CD4-positive, alpha-beta memory T cell (primary cell): ENCODE measurements at regions not wholly inside any gene's neighbourhood (a gene's known extent, or its start where the extent isn't known, plus 50 kb on each side); places are given as distances from the start of the nearest gene placed in this dataset.

Experiments used
- CTCF ChIA-PET: fragments of 350-600 bp; sonication (Branson Sonifier 250); formaldehyde crosslinking; loops from one replicate; lab custom pipeline; 2021; ENCODE audit warnings: inconsistent platforms; ENCODE audit not compliant: partially characterized antibody; lab: Charles Lee
- POLR2A ChIA-PET: fragments of 350-600 bp; sonication (Branson Sonifier 250); formaldehyde crosslinking; loops from one replicate; lab custom pipeline; 2021; ENCODE audit not compliant: partially characterized antibody; lab: Charles Lee
- DNase-seq, 5 donors: peaks; one replicate each; pipeline versions ENCODE4 v3.0.0 to v3.0.0-alpha.2; 2020 to 2022; ENCODE audit warnings: mixed read lengths in 1 of 5
- H3K27ac ChIP-seq: one replicate; pipeline ENCODE4 v1.7.0; 2013; ENCODE audit warnings: low read depth, low read length
- H3K27me3 ChIP-seq: 2 replicates; pipeline ENCODE4 v1.7.0; 2013; ENCODE audit warnings: mild to moderate bottlenecking, low read length, moderate library complexity; ENCODE audit not compliant: insufficient read depth
- H3K36me3 ChIP-seq: 2 replicates; pipeline ENCODE4 v1.7.0; 2013; ENCODE audit warnings: mild to moderate bottlenecking, low read length, moderate library complexity; ENCODE audit not compliant: insufficient read depth
- H3K4me1 ChIP-seq: 2 replicates; pipeline ENCODE4 v1.7.0; 2013; ENCODE audit warnings: mild to moderate bottlenecking, low read length, moderate library complexity; ENCODE audit not compliant: insufficient read depth
- H3K4me3 ChIP-seq, 2 donors: one replicate each; pipeline ENCODE4 v1.7.0; 2013; ENCODE audit warnings: low read length in 2 of 2, mild to moderate bottlenecking in 1 of 2
- H3K9me3 ChIP-seq, 2 donors: one replicate each; pipeline ENCODE4 v1.7.0; 2013; ENCODE audit warnings: low read length in 2 of 2, control low read depth in 1 of 2; ENCODE audit not compliant: control insufficient read depth in 1 of 2
- H3K27ac Mint-ChIP-seq, 7 donors: one replicate each; pipeline ENCODE4 v1.8.0; 2020 to 2021; ENCODE audit warnings: mixed read lengths in 7 of 7, mild to moderate bottlenecking in 6 of 7, inconsistent platforms in 3 of 7, moderate library complexity in 3 of 7
- H3K27me3 Mint-ChIP-seq, 2 donors: one replicate each; pipeline ENCODE4 v1.8.0; 2020 to 2021; ENCODE audit warnings: mixed read lengths in 2 of 2
- H3K36me3 Mint-ChIP-seq, 2 donors: one replicate each; pipeline ENCODE4 v1.8.0; 2020 to 2021; ENCODE audit warnings: mixed read lengths in 2 of 2, inconsistent platforms in 1 of 2, mild to moderate bottlenecking in 1 of 2
- H3K4me1 Mint-ChIP-seq, 4 donors: one replicate each; pipeline ENCODE4 v1.8.0; 2020 to 2021; ENCODE audit warnings: mixed read lengths in 4 of 4, mild to moderate bottlenecking in 1 of 4
- H3K4me3 Mint-ChIP-seq, 8 donors: one replicate each; pipeline ENCODE4 v1.8.0; 2020 to 2021; ENCODE audit warnings: mixed read lengths in 8 of 8, mild to moderate bottlenecking in 7 of 8, moderate library complexity in 6 of 8, inconsistent platforms in 3 of 8
- H3K9me3 Mint-ChIP-seq, 8 donors: one replicate each; pipeline ENCODE4 v1.8.0; 2020 to 2021; ENCODE audit warnings: mixed read lengths in 8 of 8, mild to moderate bottlenecking in 5 of 8, inconsistent platforms in 3 of 8, moderate library complexity in 1 of 8
- intact Hi-C: fragments of 100-400 bp; cut with micrococcal nuclease; formaldehyde crosslinking; loops from one replicate; pipeline ENCODE4 v1.15.1; 2023

DNA sequence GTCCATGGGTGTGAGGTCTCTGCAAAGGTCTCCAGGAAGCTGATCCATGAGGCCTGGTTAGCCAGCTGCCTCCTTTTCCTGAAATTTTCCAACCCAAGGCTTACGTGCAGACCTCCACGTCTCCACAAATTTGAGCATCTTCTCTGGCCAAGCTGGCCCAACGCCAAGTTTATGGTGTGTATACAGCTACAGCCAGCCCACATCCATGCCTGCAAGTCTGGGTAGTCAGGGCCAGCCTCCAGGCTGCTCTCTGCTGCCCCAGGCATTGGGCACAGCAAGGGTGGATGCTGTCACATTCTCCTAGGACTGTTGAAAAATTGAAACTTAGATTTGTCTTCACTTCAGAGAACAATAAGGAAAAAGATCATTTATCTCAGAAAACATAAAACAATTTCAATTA, 525.5 kb upstream of the CHAC2 start:
- Mint-ChIP-seq H3K27me3 (peaks cover 0 to 3% of the 10 kb centered on the region in 2 donors), H3K4me1 (no peaks in the 10 kb centered on the region), H3K27ac (no peak overlapping the region), H3K9me3 (peaks cover 0 to 3% (median 0%) of the 10 kb centered on the region in 8 donors), H3K4me3 (no peak overlapping the region), H3K36me3 (no peaks in the 10 kb centered on the region)
- H3K36me3 ChIP-seq: no peaks in the 10 kb centered on the region
- CTCF ChIA-PET: no interaction called here
- no peak overlapping the region for H3K4me3 ChIP-seq
- H3K27ac ChIP-seq: no peak overlapping the region
- no peaks in the 10 kb centered on the region for H3K9me3 ChIP-seq
- no peaks in the 10 kb centered on the region for H3K27me3 ChIP-seq
- intact Hi-C loops: no loop called here
- no peak for DNase-seq
- POLR2A ChIA-PET: interaction anchor here (0.9 kb wide), 1 partner anchor 9 kb away, joined by 3 read pairs; no protein-coding TSS in a partner anchor
- H3K4me1 ChIP-seq: no peaks in the 10 kb centered on the region

DNA sequence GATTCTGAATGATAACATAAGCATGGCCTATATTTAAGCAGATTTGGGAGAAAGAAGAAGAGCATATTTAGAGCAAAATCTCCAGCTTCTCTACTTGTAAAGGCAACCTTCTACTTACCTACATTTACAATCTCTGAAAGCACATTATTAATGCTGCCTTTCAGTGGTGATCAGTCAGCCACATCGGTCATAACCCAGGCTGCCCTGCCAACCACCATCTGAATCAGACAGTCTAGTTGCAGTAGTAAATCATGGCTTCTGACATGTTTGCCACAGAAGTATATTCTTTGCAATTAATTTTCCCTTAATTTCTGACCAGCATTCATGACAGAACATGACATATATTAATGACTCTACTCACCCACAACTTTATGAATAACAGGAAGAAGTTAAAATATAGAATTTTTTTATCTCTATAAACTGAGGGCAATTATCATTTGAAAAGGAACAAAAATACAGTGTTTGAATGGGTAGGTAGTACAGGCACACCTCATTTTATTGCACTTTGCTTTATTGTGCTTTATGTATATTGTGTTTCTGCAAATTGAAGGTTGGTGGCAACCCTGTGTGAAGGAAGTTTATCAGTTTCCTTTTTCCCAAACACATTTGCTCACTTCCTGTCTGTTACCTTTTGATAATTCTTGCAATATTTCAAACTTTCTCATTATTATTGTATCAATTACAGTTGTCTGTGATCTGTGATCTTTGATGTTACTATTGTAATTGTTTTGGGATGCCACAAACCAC, 531.6 kb upstream of the CHAC2 start:
- intact Hi-C loops: no loop called here
- no peaks in the 10 kb centered on the region for H3K36me3 Mint-ChIP-seq
- no peaks in the 10 kb centered on the region for H3K27me3 Mint-ChIP-seq
- Histone ChIP-seq H3K4me1 (peaks cover 12% of the 10 kb centered on the region), H3K27ac (no peak overlapping the region), H3K27me3 (no peaks in the 10 kb centered on the region), H3K9me3 (no peaks in the 10 kb centered on the region), H3K4me3 (no peak overlapping the region), H3K36me3 (no peaks in the 10 kb centered on the region)
- peaks cover 0 to 2% (median 0%) of the 10 kb centered on the region in 8 donors for H3K9me3 Mint-ChIP-seq
- POLR2A ChIA-PET: no interaction called here
- no peak for DNase-seq
- CTCF ChIA-PET: no interaction called here
- H3K4me3 Mint-ChIP-seq: peak overlapping the region in 4 of 8 donors; percentile 13 to 31 (median 22)
- peak overlapping the region in 1 of 7 donors; percentile 53 for H3K27ac Mint-ChIP-seq
- peaks cover 11 to 41% (median 28%) of the 10 kb centered on the region in 4 donors for H3K4me1 Mint-ChIP-seq

DNA sequence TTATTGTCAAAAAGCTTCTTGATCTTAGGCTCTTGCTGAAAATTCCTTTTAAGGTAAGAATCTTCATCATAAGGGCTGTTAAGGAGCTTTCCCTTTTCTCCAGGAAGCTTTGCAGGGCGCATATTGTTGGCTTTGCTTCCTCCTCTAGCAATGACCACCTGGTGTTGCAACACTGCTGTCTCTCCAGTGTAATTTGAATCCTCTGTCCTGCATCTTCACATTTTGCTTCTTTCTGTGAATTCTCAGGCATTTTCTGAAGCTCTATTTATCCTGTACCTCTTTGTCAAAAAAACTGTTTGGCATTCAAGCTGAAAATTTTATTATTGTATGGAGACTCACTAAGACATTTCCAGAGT, 533.1 kb upstream of the CHAC2 start:
- no peak for DNase-seq
- intact Hi-C loops: no loop called here
- Histone ChIP-seq H3K4me3 (no peak overlapping the region), H3K27ac (no peak overlapping the region), H3K36me3 (no peaks in the 10 kb centered on the region), H3K4me1 (peaks cover 12% of the 10 kb centered on the region), H3K9me3 (no peaks in the 10 kb centered on the region), H3K27me3 (no peaks in the 10 kb centered on the region)
- H3K36me3 Mint-ChIP-seq: no peaks in the 10 kb centered on the region
- H3K27ac Mint-ChIP-seq: peak overlapping the region in 1 of 7 donors; percentile 26
- CTCF ChIA-PET: no interaction called here
- H3K27me3 Mint-ChIP-seq: no peaks in the 10 kb centered on the region
- peaks cover 14 to 48% (median 35%) of the 10 kb centered on the region in 4 donors for H3K4me1 Mint-ChIP-seq
- H3K4me3 Mint-ChIP-seq: no peak overlapping the region
- H3K9me3 Mint-ChIP-seq: peaks cover 0 to 2% (median 0%) of the 10 kb centered on the region in 8 donors
- POLR2A ChIA-PET: no interaction called here

DNA sequence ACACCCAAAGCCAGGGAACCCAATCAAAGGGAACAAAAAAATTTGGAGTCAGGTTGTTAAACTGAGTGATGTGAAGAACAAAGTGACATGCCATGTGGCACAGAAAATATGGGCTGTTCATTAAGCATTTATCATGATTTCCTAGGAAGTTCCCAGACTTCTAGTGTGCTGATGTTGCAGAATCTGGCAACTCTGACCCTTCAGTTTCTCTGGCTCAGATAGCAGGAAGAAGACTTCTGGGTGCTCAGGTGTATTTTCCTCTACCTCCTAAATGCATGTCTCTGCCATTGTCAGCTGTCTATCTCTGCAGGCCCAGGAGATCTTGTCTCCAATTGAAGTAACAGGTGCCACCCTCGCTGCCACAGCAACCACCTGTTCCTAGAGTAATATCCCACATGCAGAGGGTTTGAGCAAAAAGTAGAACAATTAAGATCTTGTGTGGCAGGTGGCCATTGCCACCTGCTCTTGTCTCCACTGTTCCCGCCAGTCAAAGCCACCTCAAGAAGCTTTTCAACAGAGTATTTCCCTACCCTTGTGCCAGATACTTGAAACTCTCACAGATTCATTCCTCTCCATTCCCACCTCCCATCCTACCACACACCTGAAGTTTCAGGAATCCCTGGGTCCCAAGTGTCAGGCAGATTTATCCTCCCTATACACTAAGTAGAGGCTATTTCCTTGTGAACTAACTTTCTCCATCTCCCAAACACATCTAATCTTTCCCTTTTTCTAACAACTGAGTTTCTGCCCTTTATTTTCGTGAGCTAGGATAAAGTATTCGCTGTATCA, 533.7 kb upstream of the CHAC2 start:
- CTCF ChIA-PET: no interaction called here
- Mint-ChIP-seq H3K4me3 (peak overlapping the region in 1 of 8 donors; percentile 8), H3K9me3 (peaks cover 0 to 2% (median 0%) of the 10 kb centered on the region in 8 donors), H3K27ac (peak overlapping the region in 1 of 7 donors; percentile 26), H3K4me1 (peaks cover 14 to 50% (median 35%) of the 10 kb centered on the region in 4 donors), H3K27me3 (no peaks in the 10 kb centered on the region), H3K36me3 (no peaks in the 10 kb centered on the region)
- no peak overlapping the region for H3K27ac ChIP-seq
- intact Hi-C loops: no loop called here
- no peaks in the 10 kb centered on the region for H3K9me3 ChIP-seq
- peaks cover 12% of the 10 kb centered on the region for H3K4me1 ChIP-seq
- POLR2A ChIA-PET: no interaction called here
- H3K36me3 ChIP-seq: no peaks in the 10 kb centered on the region
- peak in 1 of 5 donors; percentile 33 for DNase-seq
- H3K4me3 ChIP-seq: no peak overlapping the region
- no peaks in the 10 kb centered on the region for H3K27me3 ChIP-seq

DNA sequence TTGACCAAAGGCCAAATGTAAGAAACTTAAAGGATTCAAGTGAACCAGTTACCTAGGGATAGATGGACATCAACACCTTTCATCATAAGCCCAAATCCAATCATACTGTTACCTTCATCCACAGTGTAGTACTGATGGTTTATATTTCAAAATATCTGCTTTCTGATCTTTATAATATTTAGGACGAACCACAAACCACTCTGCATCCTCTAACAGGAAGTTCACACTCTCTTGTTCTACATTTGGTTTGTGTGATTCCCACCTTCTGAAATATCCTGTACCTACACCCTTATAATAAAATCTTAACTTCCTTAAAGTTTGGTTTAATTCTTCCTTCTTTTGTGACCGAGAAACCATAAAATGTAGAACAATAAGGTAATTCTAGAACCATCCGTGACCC, 535.7 kb upstream of the CHAC2 start:
- peak overlapping the region in 4 of 7 donors; percentile 9 to 38 (median 23) for H3K27ac Mint-ChIP-seq
- no peak overlapping the region for H3K27ac ChIP-seq
- H3K36me3 Mint-ChIP-seq: no peaks in the 10 kb centered on the region

DNA sequence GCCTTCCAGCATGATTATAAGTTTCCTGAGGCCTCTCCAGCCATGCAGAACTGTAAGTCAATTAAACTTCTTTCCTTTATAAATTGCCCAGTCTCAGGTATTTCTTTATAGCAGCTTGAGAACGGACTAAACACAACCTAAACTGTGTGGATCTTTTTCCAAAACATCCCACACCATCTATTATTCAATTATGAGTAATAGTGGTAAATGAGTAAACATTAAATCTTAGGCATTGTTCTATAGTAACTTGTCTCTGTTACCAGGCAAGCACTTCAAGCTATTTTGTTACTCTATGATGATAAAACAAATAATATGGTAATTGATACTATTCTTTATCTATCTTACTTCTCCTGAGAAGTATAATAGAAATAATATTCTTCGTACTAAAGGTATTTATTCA, 536.9 kb upstream of the CHAC2 start:
- CTCF ChIA-PET: no interaction called here

More for the DNA sequence above, 535.7 kb upstream of the CHAC2 start:
- Mint-ChIP-seq H3K4me1 (peaks cover 14 to 50% (median 36%) of the 10 kb centered on the region in 4 donors), H3K4me3 (peak overlapping the region in 7 of 8 donors; percentile 17 to 69 (median 56)), H3K9me3 (no peaks in the 10 kb centered on the region), H3K27me3 (no peaks in the 10 kb centered on the region)
- H3K36me3 ChIP-seq: no peaks in the 10 kb centered on the region
- H3K4me3 ChIP-seq: no peak overlapping the region
- no peaks in the 10 kb centered on the region for H3K9me3 ChIP-seq
- POLR2A ChIA-PET: no interaction called here
- DNase-seq: peak in 1 of 5 donors; percentile 7
- intact Hi-C loops: no loop called here
- H3K27me3 ChIP-seq: no peaks in the 10 kb centered on the region
- H3K4me1 ChIP-seq: peaks cover 12% of the 10 kb centered on the region
- CTCF ChIA-PET: no interaction called here

DNA sequence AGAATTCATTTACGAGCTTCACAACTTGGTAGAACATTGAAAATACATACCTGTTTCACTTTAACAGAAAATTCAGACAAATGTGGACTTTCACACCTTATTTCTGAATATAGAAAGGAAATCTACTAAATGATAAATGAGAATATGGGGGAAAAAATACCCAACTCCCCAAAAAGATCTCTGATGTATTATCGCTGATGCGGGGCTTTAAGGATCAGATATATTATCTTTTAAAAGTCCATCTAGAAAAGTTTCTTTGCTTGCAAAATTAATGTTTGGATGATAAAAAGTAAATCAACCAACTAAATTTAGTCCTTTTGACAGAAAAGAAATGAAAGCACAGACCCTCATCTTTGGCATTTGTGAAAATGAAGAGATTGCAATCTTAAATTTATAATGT, 540.1 kb upstream of the CHAC2 start:
- H3K4me3 Mint-ChIP-seq: no peak overlapping the region
- peaks cover 12% of the 10 kb centered on the region for H3K4me1 ChIP-seq
- CTCF ChIA-PET: no interaction called here
- H3K27ac Mint-ChIP-seq: no peak overlapping the region
- peaks cover 11 to 29% (median 18%) of the 10 kb centered on the region in 4 donors for H3K4me1 Mint-ChIP-seq
- no peaks in the 10 kb centered on the region for H3K27me3 ChIP-seq
- intact Hi-C loops: no loop called here
- H3K36me3 ChIP-seq: no peaks in the 10 kb centered on the region
- POLR2A ChIA-PET: no interaction called here
- no peaks in the 10 kb centered on the region for H3K9me3 ChIP-seq
- H3K27ac ChIP-seq: no peak overlapping the region
- no peak overlapping the region for H3K4me3 ChIP-seq
- peaks cover 0 to 4% (median 0%) of the 10 kb centered on the region in 8 donors for H3K9me3 Mint-ChIP-seq
- H3K36me3 Mint-ChIP-seq: no peaks in the 10 kb centered on the region
- DNase-seq: no peak
- peaks cover 0 to 1% of the 10 kb centered on the region in 2 donors for H3K27me3 Mint-ChIP-seq

More for the DNA sequence above, 536.9 kb upstream of the CHAC2 start:
- no peaks in the 10 kb centered on the region for H3K9me3 Mint-ChIP-seq
- H3K36me3 Mint-ChIP-seq: no peaks in the 10 kb centered on the region
- POLR2A ChIA-PET: no interaction called here
- no peaks in the 10 kb centered on the region for H3K27me3 ChIP-seq
- H3K4me1 ChIP-seq: peaks cover 12% of the 10 kb centered on the region
- H3K36me3 ChIP-seq: no peaks in the 10 kb centered on the region
- no peak overlapping the region for H3K4me3 ChIP-seq
- H3K27me3 Mint-ChIP-seq: no peaks in the 10 kb centered on the region
- intact Hi-C loops: no loop called here
- H3K4me1 Mint-ChIP-seq: peaks cover 14 to 48% (median 32%) of the 10 kb centered on the region in 4 donors
- no peak overlapping the region for H3K27ac ChIP-seq
- H3K27ac Mint-ChIP-seq: peak overlapping the region in 1 of 7 donors; percentile 36
- H3K9me3 ChIP-seq: no peaks in the 10 kb centered on the region
- H3K4me3 Mint-ChIP-seq: no peak overlapping the region
- DNase-seq: no peak
